H9 (cell line): ENCODE measurements at regions not wholly inside any gene's neighbourhood (a gene's known extent, or its start where the extent isn't known, plus 50 kb on each side); places are given as distances from the start of the nearest gene placed in this dataset.

Experiments
- DNase-seq: peaks from one replicate; pipeline ENCODE4 v3.0.0-alpha.2; 2017
- H2AFZ ChIP-seq: one replicate; pipeline ENCODE4 v1.6.1; 2013; ENCODE audit warnings: mild to moderate bottlenecking, low read length, control low read depth, moderate library complexity
- H2AK5ac ChIP-seq: 2 replicates; pipeline ENCODE4 v1.6.1; 2013; ENCODE audit warnings: low read length, control low read depth, mixed read lengths; ENCODE audit not compliant: insufficient read length
- H2BK120ac ChIP-seq: one replicate; pipeline ENCODE4 v1.6.1; 2013; ENCODE audit warnings: low read depth, mild to moderate bottlenecking, low read length, control low read depth, inconsistent platforms; ENCODE audit not compliant: poor library complexity, severe bottlenecking
- H2BK12ac ChIP-seq: 2 replicates; pipeline ENCODE4 v1.6.1; 2013; ENCODE audit warnings: low read length, control low read depth, mixed read lengths, low read depth; ENCODE audit not compliant: insufficient read length
- H2BK15ac ChIP-seq: 2 replicates; pipeline ENCODE4 v1.6.1; 2013; ENCODE audit warnings: low read depth, low read length, control low read depth
- H2BK20ac ChIP-seq: one replicate; pipeline ENCODE4 v1.6.1; 2013; ENCODE audit warnings: low read depth, mild to moderate bottlenecking, low read length, control low read depth, inconsistent platforms; ENCODE audit not compliant: poor library complexity, severe bottlenecking
- H2BK5ac ChIP-seq: 2 replicates; pipeline ENCODE4 v1.6.1; 2013; ENCODE audit warnings: low read length, control low read depth, mixed read lengths; ENCODE audit not compliant: insufficient read length
- H3K14ac ChIP-seq: 2 replicates; pipeline ENCODE4 v1.6.1; 2013; ENCODE audit warnings: low read length, control low read depth; ENCODE audit not compliant: insufficient read depth
- H3K18ac ChIP-seq: 2 replicates; pipeline ENCODE4 v1.6.1; 2013; ENCODE audit warnings: low read depth, mild to moderate bottlenecking, mixed read lengths, low read length, control low read depth; ENCODE audit not compliant: insufficient read length
- H3K23ac ChIP-seq: 2 replicates; pipeline ENCODE4 v1.6.1; 2013; ENCODE audit warnings: low read length, control low read depth, mixed read lengths, low read depth; ENCODE audit not compliant: insufficient read length
- H3K23me2 ChIP-seq: 2 replicates; pipeline ENCODE4 v1.6.1; 2013; ENCODE audit warnings: low read depth, mild to moderate bottlenecking, mixed read lengths, low read length, control low read depth; ENCODE audit not compliant: insufficient read length, poor library complexity, severe bottlenecking
- H3K27ac ChIP-seq: 2 replicates; pipeline ENCODE4 v1.5.1; 2013; ENCODE audit warnings: low read length, control low read depth, mixed read lengths, low read depth; ENCODE audit not compliant: insufficient read length
- H3K27me3 ChIP-seq: 2 replicates; pipeline ENCODE4 v1.6.1; 2013; ENCODE audit warnings: low read length, control low read depth, inconsistent platforms; ENCODE audit not compliant: insufficient read depth
- H3K4ac ChIP-seq: 2 replicates; pipeline ENCODE4 v1.6.1; 2013; ENCODE audit warnings: low read depth, mild to moderate bottlenecking, control low read depth, inconsistent platforms, low read length, moderate library complexity
- H3K4me1 ChIP-seq: 2 replicates; pipeline ENCODE4 v1.6.1; 2013; ENCODE audit warnings: low read length, control low read depth, inconsistent platforms; ENCODE audit not compliant: insufficient read depth
- H3K4me2 ChIP-seq: 2 replicates; pipeline ENCODE4 v1.6.1; 2013; ENCODE audit warnings: low read length, control low read depth, mixed read lengths; ENCODE audit not compliant: insufficient read length, insufficient read depth
- H3K56ac ChIP-seq: 2 replicates; pipeline ENCODE4 v1.6.1; 2013; ENCODE audit warnings: low read depth, mild to moderate bottlenecking, mixed read lengths, low read length, control low read depth; ENCODE audit not compliant: insufficient read length
- H3K79me1 ChIP-seq: 2 replicates; pipeline ENCODE4 v1.6.1; 2013; ENCODE audit warnings: low read depth, mild to moderate bottlenecking, moderate library complexity, low read length, control low read depth, inconsistent platforms; ENCODE audit not compliant: insufficient read depth, poor library complexity, severe bottlenecking
- H3K79me2 ChIP-seq: 2 replicates; pipeline ENCODE4 v1.6.1; 2013; ENCODE audit warnings: low read length, control low read depth, inconsistent platforms; ENCODE audit not compliant: insufficient read depth
- H3K9ac ChIP-seq: 2 replicates; pipeline ENCODE4 v1.6.1; 2013; ENCODE audit warnings: low read length, control low read depth, mixed read lengths; ENCODE audit not compliant: insufficient read length; ENCODE audit errors: extremely low read depth
- H3K9me3 ChIP-seq: one replicate; pipeline ENCODE4 v1.6.1; 2013; ENCODE audit warnings: low read depth, low read length, inconsistent platforms; ENCODE audit not compliant: control insufficient read depth
- H3T11ph ChIP-seq: one replicate; pipeline ENCODE4 v1.6.1; 2013; ENCODE audit warnings: mild to moderate bottlenecking, low read length, control low read depth, inconsistent platforms
- H4K20me1 ChIP-seq: one replicate; pipeline ENCODE4 v1.6.1; 2013; ENCODE audit not compliant: control insufficient read depth, insufficient read length, insufficient read depth
- H4K5ac ChIP-seq: 2 replicates; pipeline ENCODE4 v1.6.1; 2013; ENCODE audit warnings: low read depth, mild to moderate bottlenecking, mixed read lengths, low read length, control low read depth; ENCODE audit not compliant: insufficient read length
- H4K8ac ChIP-seq: replicated peaks from 2 replicates; pipeline ENCODE4 v1.6.1; 2013; ENCODE audit warnings: low read length, control low read depth, mixed read lengths, low read depth; ENCODE audit not compliant: insufficient read length
- H4K91ac ChIP-seq: 2 replicates; pipeline ENCODE4 v1.6.1; 2013; ENCODE audit warnings: low read depth, mild to moderate bottlenecking, moderate library complexity, mixed read lengths, low read length, control low read depth; ENCODE audit not compliant: insufficient read length
- H3K27ac Mint-ChIP-seq, 3 experiments: 2 replicates in 2 of 3; 3 replicates in 1 of 3; pipeline ENCODE4 v1.8.0; 2020 to 2021; ENCODE audit warnings: mixed read lengths in 3 of 3, mild to moderate bottlenecking in 1 of 3, moderate library complexity in 1 of 3
- H3K27me3 Mint-ChIP-seq: 2 replicates; pipeline ENCODE4 v1.8.0; 2021; ENCODE audit warnings: low read depth, mild to moderate bottlenecking, moderate library complexity, mixed read lengths
- H3K36me3 Mint-ChIP-seq, 3 experiments: 2 replicates in 2 of 3; 3 replicates in 1 of 3; pipeline ENCODE4 v1.8.0; 2020 to 2021; ENCODE audit warnings: low read depth in 3 of 3, mixed read lengths in 3 of 3; ENCODE audit not compliant: insufficient read depth in 1 of 3
- H3K4me1 Mint-ChIP-seq, 2 experiments: 2 replicates each; pipeline ENCODE4 v1.8.0; 2020; ENCODE audit warnings: mixed read lengths in 2 of 2
- H3K4me3 Mint-ChIP-seq, 2 experiments: 2 replicates in 1 of 2; 3 replicates in 1 of 2; pipeline ENCODE4 v1.8.0; 2020 to 2021; ENCODE audit warnings: mild to moderate bottlenecking in 2 of 2, mixed read lengths in 2 of 2, moderate library complexity in 1 of 2
- H3K9me3 Mint-ChIP-seq, 2 experiments: 2 replicates in 1 of 2; 3 replicates in 1 of 2; pipeline ENCODE4 v1.8.0; 2020; ENCODE audit warnings: mild to moderate bottlenecking in 2 of 2, mixed read lengths in 2 of 2, moderate library complexity in 1 of 2
- CTCF ChIP-seq: fragments of 200-600 bp; sonication (generic); conservative IDR thresholded peaks from 3 replicates; pipeline ENCODE4 v1.8.0; 2021; ENCODE audit warnings: antibody characterized with exemption, mild to moderate bottlenecking

DNA sequence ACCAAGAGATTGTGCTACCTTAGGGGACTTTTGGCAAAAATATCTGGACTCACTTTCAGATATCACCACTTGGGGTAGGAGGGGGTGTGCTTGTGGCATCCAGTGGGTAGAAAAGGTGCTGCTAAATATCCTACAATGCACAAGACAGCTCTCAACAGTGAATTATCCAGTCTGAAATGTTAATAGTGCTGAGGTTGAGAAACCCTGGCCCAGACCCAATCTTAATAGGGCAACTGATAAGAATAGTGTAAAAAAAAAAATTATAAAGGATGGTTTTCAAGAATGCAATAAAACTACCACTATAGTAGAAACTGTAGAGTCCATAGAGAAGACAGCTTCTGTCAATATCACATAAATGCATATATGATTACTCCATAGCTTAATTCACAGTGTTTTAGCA is 185.5 kb downstream of the ZNF330 start:
- Histone ChIP-seq H3K23ac (no peak overlapping the region), H2BK120ac (no peak overlapping the region), H3K4me1 (no peaks in the 10 kb centered on the region), H3K56ac (no peak overlapping the region), H3K9me3 (no peaks in the 10 kb centered on the region), H3K27ac (no peak overlapping the region), H3K4me2 (no peak overlapping the region), H4K8ac (no peak overlapping the region), H2AFZ (no peak overlapping the region), H3K4ac (no peak overlapping the region), H4K91ac (no peak overlapping the region), H3K79me2 (no peaks in the 10 kb centered on the region), H2AK5ac (no peak overlapping the region), H3K9ac (no peak overlapping the region), H2BK5ac (no peak overlapping the region), H4K20me1 (no peaks in the 10 kb centered on the region), H3K27me3 (no peaks in the 10 kb centered on the region), H3K79me1 (no peaks in the 10 kb centered on the region), H3K18ac (no peak overlapping the region), H3T11ph (no peak overlapping the region), H2BK15ac (no peak overlapping the region), H2BK12ac (no peak overlapping the region), H4K5ac (no peak overlapping the region), H2BK20ac (no peak overlapping the region), H3K14ac (no peak overlapping the region), H3K23me2 (no peaks in the 10 kb centered on the region)
- TF ChIP-seq CTCF = no peak
- Mint-ChIP-seq H3K27ac (no peak overlapping the region), H3K36me3 (no peaks in the 10 kb centered on the region), H3K27me3 (peaks cover 3% of the 10 kb centered on the region; the same call in 1 of the 2 replicates), H3K4me3 (no peak overlapping the region), H3K9me3 (no peaks in the 10 kb centered on the region), H3K4me1 (no peaks in the 10 kb centered on the region)
- DNase-seq = no peak
